RWPE1 (cell line): ENCODE measurements at regions not wholly inside any gene's neighbourhood (a gene's known extent, or its start where the extent isn't known, plus 50 kb on each side); places are given as distances from the start of the nearest gene placed in this dataset.
"Not testable (repeated sequence)": the region's sequence is repeated elsewhere in the genome, so short reads cannot be mapped to it uniquely, and the experiment has no call there.

ENCODE experiments used
- CTCF ChIA-PET: fragments of 350-600 bp; sonication (Branson Sonifier 250); formaldehyde crosslinking; extraction: SDS; loops from one replicate; lab custom pipeline; 2021; lab: Yijun Ruan, JAX
- POLR2A ChIA-PET: fragments of 400-600 bp; formaldehyde crosslinking; extraction: SDS; loops from one replicate; lab custom pipeline; 2020; ENCODE audit warnings: antibody characterized with exemption; ENCODE audit not compliant: low non-redundant PET; lab: Yijun Ruan, JAX
- DNase-seq: peaks from one replicate; pipeline ENCODE4 v3.0.0; 2012; ENCODE audit warnings: low spot score
- H3K27ac ChIP-seq: fragments of 450-650 bp; 2 replicates; pipeline ENCODE4 v1.5.1; 2017
- CTCF ChIP-seq: fragments of 450-650 bp; conservative IDR thresholded peaks from 2 replicates; pipeline ENCODE4 v1.5.1; 2017; ENCODE audit warnings: low read depth, mild to moderate bottlenecking

GRCh38 chr18:8522756-8523155, 86.5 kb upstream of the RAB12 start:
- ChIA-PET CTCF (no interaction called here), POLR2A (no interaction called here)
- H3K27ac ChIP-seq, result no peak overlapping the region
- no peak for TF ChIP-seq CTCF
- DNase-seq, result no peak

- H3K27ac ChIP-seq, result no peak overlapping the region
- TF ChIP-seq CTCF, result no peak
- ChIA-PET POLR2A (no interaction called here), CTCF (no interaction called here)
- no peak for DNase-seq
Observed at GRCh38 chr18:8525692-8526091, 83.5 kb upstream of the RAB12 start.

- no peak for TF ChIP-seq CTCF
- no peak for DNase-seq
- no peak overlapping the region for H3K27ac ChIP-seq
- ChIA-PET CTCF (no interaction called here), POLR2A (no interaction called here)
Observed at GRCh38 chr18:8526332-8526731, 82.9 kb upstream of the RAB12 start.

- H3K27ac ChIP-seq, result no peak overlapping the region
- TF ChIP-seq CTCF, result no peak
- ChIA-PET CTCF (no interaction called here), POLR2A (no interaction called here)
- DNase-seq, result no peak
Observed at GRCh38 chr18:8529609-8530008, 79.6 kb upstream of the RAB12 start.

GRCh38 chr18:8531084-8531483, 78.2 kb upstream of the RAB12 start:
- CTCF ChIA-PET, POLR2A ChIA-PET, H3K27ac ChIP-seq, DNase-seq: not testable (repeated sequence)

- CTCF ChIA-PET, result interaction anchor here (0.6 kb wide), 1 partner anchor 714 kb away, joined by 4 read pairs; no protein-coding TSS in a partner anchor
- H3K27ac ChIP-seq, result no peak overlapping the region
- TF ChIP-seq CTCF, result no peak
- POLR2A ChIA-PET, result no interaction called here
- peak; percentile 21 for DNase-seq
Observed at GRCh38 chr18:8536231-8536630, 73.0 kb upstream of the RAB12 start.

- no peak overlapping the region for H3K27ac ChIP-seq
- no peak for TF ChIP-seq CTCF
- ChIA-PET CTCF (interaction anchor here (0.6 kb wide), 1 partner anchor 713 kb away, joined by 4 read pairs; no protein-coding TSS in a partner anchor), POLR2A (no interaction called here)
- DNase-seq, result no peak
Observed at GRCh38 chr18:8536922-8537321, 72.3 kb upstream of the RAB12 start.
